Suppressor macrophage (primary cell): ENCODE measurements at regions not wholly inside any gene's neighbourhood (a gene's known extent, or its start where the extent isn't known, plus 50 kb on each side); places are given as distances from the start of the nearest gene placed in this dataset.

Experiments used
- DNase-seq, 4 experiments: peaks; one replicate each; pipeline ENCODE4 v3.0.0-alpha.2; 2020 to 2022

- DNase-seq, result no peak
These were observed 50.0 kb upstream of the BET1 start for GRCh38 chr7:94054130-94054529.

GRCh38 chr7:94055963-94056362, 51.8 kb upstream of the BET1 start:
- DNase-seq, result no peak

- DNase-seq, result peak; percentile 13 to 64 (median 40)
These were observed 52.6 kb upstream of the BET1 start for GRCh38 chr7:94056796-94057207.

GRCh38 chr7:94057955-94058354, 53.8 kb upstream of the BET1 start:
- no peak for DNase-seq

- peak; percentile 37 to 70 (median 60) for DNase-seq
These were observed 55.6 kb upstream of the BET1 start for GRCh38 chr7:94059746-94060145.

- DNase-seq, result peak in 1 of 4 experiments; percentile 17
These were observed 56.6 kb upstream of the BET1 start for GRCh38 chr7:94060752-94061151.

GRCh38 chr7:94061326-94061725, 57.2 kb upstream of the BET1 start:
- no peak for DNase-seq

- no peak for DNase-seq
These were observed 58.2 kb upstream of the BET1 start for GRCh38 chr7:94062372-94062771.

- DNase-seq, result no peak
These were observed 60.5 kb upstream of the BET1 start for GRCh38 chr7:94064541-94065191.

- no peak for DNase-seq
These were observed 62.9 kb upstream of the BET1 start for GRCh38 chr7:94067047-94067446.

GRCh38 chr7:94067506-94067905, 63.4 kb upstream of the BET1 start:
- no peak for DNase-seq

- DNase-seq, result no peak
These were observed 65.1 kb upstream of the BET1 start for GRCh38 chr7:94069162-94069739.

- DNase-seq, result no peak
These were observed 76.4 kb upstream of the BET1 start for GRCh38 chr7:94080551-94080950.

- DNase-seq, result no peak
These were observed 78.0 kb upstream of the BET1 start for GRCh38 chr7:94082126-94082525.

GRCh38 chr7:94087664-94088352, 83.7 kb upstream of the BET1 start:
- DNase-seq, result peak; percentile 24 to 60 (median 55)

- DNase-seq, result peak; percentile 10 to 60 (median 37)
These were observed 84.4 kb upstream of the BET1 start for GRCh38 chr7:94088560-94088959.

- DNase-seq, result no peak
These were observed 85.7 kb upstream of the BET1 start for GRCh38 chr7:94089806-94090205.

- no peak for DNase-seq
These were observed 88.8 kb upstream of the BET1 start for GRCh38 chr7:94092980-94093379.

GRCh38 chr7:94094298-94094697, 90.1 kb upstream of the BET1 start:
- no peak for DNase-seq

GRCh38 chr7:94095316-94096009, 91.3 kb upstream of the BET1 start:
- no peak for DNase-seq

- no peak for DNase-seq
These were observed 95.5 kb upstream of the BET1 start for GRCh38 chr7:94099679-94100078.

- DNase-seq, result no peak
These were observed 96.7 kb upstream of the BET1 start for GRCh38 chr7:94100723-94101345.

GRCh38 chr7:94104301-94104700, 100.1 kb upstream of the BET1 start:
- no peak for DNase-seq
